ENCODE measurements at regions not wholly inside any gene's neighbourhood (a gene's known extent, or its start where the extent isn't known, plus 50 kb on each side); places are given as distances from the start of the nearest gene placed in this dataset.

DNA sequence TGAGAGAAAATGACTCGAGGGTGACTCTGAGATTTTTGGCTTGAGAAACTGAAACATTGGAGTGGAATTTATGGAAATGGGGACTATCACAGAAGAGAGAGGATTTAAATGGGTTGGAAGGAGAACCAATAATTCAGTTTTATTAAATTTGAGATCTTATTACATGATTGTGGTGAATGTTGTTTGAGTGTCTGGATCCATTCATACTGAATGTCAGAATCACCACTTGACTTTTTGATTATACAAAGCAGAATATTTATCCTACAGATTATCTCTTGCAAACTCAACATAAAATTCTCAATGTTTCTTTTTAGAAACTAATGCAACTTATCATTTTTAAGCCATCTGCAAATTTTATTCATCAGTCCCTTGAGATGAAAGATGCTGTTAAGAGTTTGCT, 332.8 kb downstream of the CNTN3 start:
- no peaks in the 10 kb centered on the region for H3K9me3 ChIP-seq (ENCODE audit: low read depth)
- WGBS, 2 experiments (ENCODE audit: low coverage in 1 of 2, low lambda C conversion rate in 2 of 2, missing lambda C conversion rate in 2 of 2): 65 to 75% methylated on average over 1 of the region's 1 CpG
- no peak overlapping the region for H3K4me3 ChIP-seq
- peak; percentile 5 for DNase-seq
- in situ Hi-C loops (cut with MboI): no loop called here
- peaks cover 12% of the 10 kb centered on the region; the same call in 1 of the 2 replicates for H3K4me1 ChIP-seq (ENCODE audit: insufficient read depth)
- H4K20me1 ChIP-seq (ENCODE audit: insufficient read depth): no peaks in the 10 kb centered on the region
- no peaks in the 10 kb centered on the region for H3K79me2 ChIP-seq (ENCODE audit: insufficient read depth)
- H3K27ac ChIP-seq: no peak overlapping the region
- H3K27me3 ChIP-seq (replicated peaks; ENCODE audit: insufficient read depth): no peaks in the 10 kb centered on the region
- no peak for TF ChIP-seq EZH2phosphoT487 (IDR thresholded peaks at IDR 0.05; ENCODE audit: insufficient read depth, low read depth)
- no peak for TF ChIP-seq EZH2 (IDR thresholded peaks at IDR 0.05; ENCODE audit: insufficient read depth, poor library complexity, severe bottlenecking)
- H2AFZ ChIP-seq: no peak overlapping the region
- no peak overlapping the region for H3K4me2 ChIP-seq (ENCODE audit: unreplicated experiment)
- 0 out of 2 replicates have a peak, but pooled peaks cover 9% of the 10 kb centered on the region for H3F3A ChIP-seq (ENCODE audit: insufficient read depth)
- H3K9me2 ChIP-seq (ENCODE audit: insufficient read depth): no peaks in the 10 kb centered on the region; the same call in 1 of the 2 replicates
- H3K9ac ChIP-seq: no peak overlapping the region
- H3K36me3 ChIP-seq (ENCODE audit: low read depth): peaks cover 12% of the 10 kb centered on the region

DNA sequence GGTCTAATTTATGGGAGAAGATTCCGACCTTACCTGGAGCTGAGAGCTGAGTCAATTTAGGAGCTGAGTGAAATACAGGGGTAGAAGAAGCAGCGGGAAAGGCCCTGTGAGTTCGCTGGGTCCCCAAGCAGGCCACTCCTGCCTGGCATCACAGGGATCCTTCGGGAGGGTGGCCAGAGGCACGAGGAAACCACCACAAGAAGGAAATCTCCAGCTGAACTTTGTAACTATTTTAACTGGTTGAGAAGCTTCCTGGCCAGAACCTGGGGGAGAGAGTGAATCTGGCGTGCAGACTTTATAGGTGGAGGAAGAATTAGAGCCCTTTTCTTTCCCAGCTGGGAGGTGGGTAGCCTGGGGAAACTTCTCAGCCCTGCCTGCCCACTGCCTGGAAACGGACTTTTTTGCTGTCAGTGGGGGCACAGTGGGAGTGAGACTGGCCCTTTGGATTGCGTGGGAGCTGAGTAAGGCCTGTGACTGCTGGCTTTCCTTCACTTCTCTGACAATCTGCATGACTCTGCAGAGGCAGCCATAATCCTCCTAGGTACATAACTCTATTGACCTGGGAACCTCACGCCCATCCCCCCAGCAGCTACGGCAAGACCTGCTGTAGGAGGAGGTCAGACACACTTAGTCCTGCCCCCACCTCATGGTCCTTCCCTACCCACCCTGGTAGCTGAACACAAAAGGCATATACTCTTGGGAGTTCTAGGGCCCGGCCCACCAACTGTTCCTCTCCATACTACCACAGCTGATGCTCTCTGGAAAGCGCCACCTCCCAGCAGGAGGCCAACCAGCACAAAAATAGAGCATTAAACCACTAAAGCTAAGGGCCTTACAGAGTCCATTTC, 340.7 kb downstream of the CNTN3 start:
- in situ Hi-C loops (cut with MboI): no loop called here
- Histone ChIP-seq H3K9me2 (ENCODE audit: insufficient read depth) (no peaks in the 10 kb centered on the region), H3K36me3 (ENCODE audit: low read depth) (peaks cover 6% of the 10 kb centered on the region), H3K9ac (no peak overlapping the region), H3K4me1 (ENCODE audit: insufficient read depth) (peaks cover 29% of the 10 kb centered on the region), H3K27me3 (replicated peaks; ENCODE audit: insufficient read depth) (no peaks in the 10 kb centered on the region), H3K4me3 (no peak overlapping the region), H3K27ac (no peak overlapping the region), H3K9me3 (ENCODE audit: low read depth) (no peaks in the 10 kb centered on the region), H3K79me2 (ENCODE audit: insufficient read depth) (no peaks in the 10 kb centered on the region), H2AFZ (no peak overlapping the region), H4K20me1 (ENCODE audit: insufficient read depth) (no peaks in the 10 kb centered on the region), H3K4me2 (ENCODE audit: unreplicated experiment) (no peak overlapping the region), H3F3A (ENCODE audit: insufficient read depth) (peaks cover 12% of the 10 kb centered on the region; the same call in 1 of the 2 replicates)
- WGBS, 2 experiments (ENCODE audit: low coverage in 1 of 2, low lambda C conversion rate in 2 of 2, missing lambda C conversion rate in 2 of 2): 86 to 90% methylated on average over 12 of the region's 12 CpGs
- no peak for DNase-seq
- TF ChIP-seq EZH2 (IDR thresholded peaks at IDR 0.05; ENCODE audit: insufficient read depth, poor library complexity, severe bottlenecking) (no peak), EZH2phosphoT487 (IDR thresholded peaks at IDR 0.05; ENCODE audit: insufficient read depth, low read depth) (no peak)

DNA sequence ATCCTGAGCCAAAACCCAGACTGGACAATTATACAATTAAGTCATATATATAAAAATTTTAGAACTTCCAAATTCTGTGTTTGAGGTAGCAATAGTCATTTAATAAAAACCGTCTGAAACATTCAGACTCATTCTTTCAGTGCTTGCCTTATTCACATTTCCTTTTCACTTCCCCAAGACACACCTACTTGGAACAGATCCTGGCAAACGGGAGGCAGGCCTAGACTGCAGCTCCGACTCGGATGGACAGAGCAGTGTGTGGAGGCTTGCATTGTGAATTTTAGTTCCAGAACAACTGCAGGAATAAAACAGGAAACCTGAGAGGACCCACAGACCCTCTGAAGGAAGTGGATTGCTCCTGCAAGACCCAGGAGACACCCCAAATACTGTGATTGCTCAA, 341.4 kb downstream of the CNTN3 start:
- peak; percentile 69 for DNase-seq

DNA sequence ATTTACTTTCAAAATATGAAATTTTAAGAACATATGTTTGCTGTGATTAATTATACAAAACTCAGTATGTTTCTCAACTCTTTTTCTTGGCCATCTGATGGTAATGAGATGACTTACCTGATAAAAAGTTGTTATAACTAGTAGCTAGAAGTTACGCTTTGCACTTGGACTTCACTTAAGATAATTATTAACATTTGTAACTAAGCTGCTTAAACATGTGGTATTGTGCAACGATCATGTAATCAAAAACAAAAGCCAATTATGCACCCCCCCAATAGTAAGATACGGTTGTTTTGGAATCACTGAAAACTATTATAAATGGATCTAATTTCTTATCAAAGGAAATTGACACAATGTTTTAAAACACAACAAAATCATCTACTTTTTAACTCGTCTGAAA, 342.9 kb downstream of the CNTN3 start:
- 21 to 25% methylated on average over 4 of the region's 4 CpGs for WGBS, 2 experiments (ENCODE audit: low coverage in 1 of 2, low lambda C conversion rate in 2 of 2, missing lambda C conversion rate in 2 of 2)
- H3K9me3 ChIP-seq (ENCODE audit: low read depth): no peaks in the 10 kb centered on the region
- no peaks in the 10 kb centered on the region for H3K79me2 ChIP-seq (ENCODE audit: insufficient read depth)
- peak; percentile 13 for DNase-seq
- H3F3A ChIP-seq (ENCODE audit: insufficient read depth): peaks cover 22% of the 10 kb centered on the region
- in situ Hi-C loops (cut with MboI): no loop called here
- no peaks in the 10 kb centered on the region for H3K9me2 ChIP-seq (ENCODE audit: insufficient read depth)
- no peak overlapping the region for H3K4me3 ChIP-seq
- no peaks in the 10 kb centered on the region for H4K20me1 ChIP-seq (ENCODE audit: insufficient read depth)
- H3K27me3 ChIP-seq (replicated peaks; ENCODE audit: insufficient read depth): no peaks in the 10 kb centered on the region
- peak overlapping the region; percentile 8 for H3K4me2 ChIP-seq (ENCODE audit: unreplicated experiment)
- H3K36me3 ChIP-seq (ENCODE audit: low read depth): no peaks in the 10 kb centered on the region
- H2AFZ ChIP-seq: no peak overlapping the region
- no peak overlapping the region for H3K9ac ChIP-seq
- TF ChIP-seq EZH2phosphoT487 (IDR thresholded peaks at IDR 0.05; ENCODE audit: insufficient read depth, low read depth) (no peak), EZH2 (IDR thresholded peaks at IDR 0.05; ENCODE audit: insufficient read depth, poor library complexity, severe bottlenecking) (no peak)
- H3K27ac ChIP-seq: no peak overlapping the region
- H3K4me1 ChIP-seq (ENCODE audit: insufficient read depth): peaks cover 45% of the 10 kb centered on the region

More for the DNA sequence above, 341.4 kb downstream of the CNTN3 start:
- Histone ChIP-seq H3K4me2 (ENCODE audit: unreplicated experiment) (peak overlapping the region; percentile 25), H3K36me3 (ENCODE audit: low read depth) (peaks cover 3% of the 10 kb centered on the region; the same call in 1 of the 2 replicates), H3K9me2 (ENCODE audit: insufficient read depth) (no peaks in the 10 kb centered on the region), H3K27ac (no peak overlapping the region), H3K27me3 (replicated peaks; ENCODE audit: insufficient read depth) (no peaks in the 10 kb centered on the region), H3K4me3 (no peak overlapping the region), H3K9ac (no peak overlapping the region), H3F3A (ENCODE audit: insufficient read depth) (peaks cover 18% of the 10 kb centered on the region; the same call in 1 of the 2 replicates), H2AFZ (no peak overlapping the region), H4K20me1 (ENCODE audit: insufficient read depth) (no peaks in the 10 kb centered on the region), H3K79me2 (ENCODE audit: insufficient read depth) (no peaks in the 10 kb centered on the region), H3K4me1 (ENCODE audit: insufficient read depth) (peaks cover 36% of the 10 kb centered on the region), H3K9me3 (ENCODE audit: low read depth) (no peaks in the 10 kb centered on the region)
- in situ Hi-C loops (cut with MboI): no loop called here
- 25% methylated on average over 4 of the region's 4 CpGs for WGBS, 2 experiments (ENCODE audit: low coverage in 1 of 2, low lambda C conversion rate in 2 of 2, missing lambda C conversion rate in 2 of 2)
- no peak for TF ChIP-seq EZH2phosphoT487 (IDR thresholded peaks at IDR 0.05; ENCODE audit: insufficient read depth, low read depth)
- TF ChIP-seq EZH2 (IDR thresholded peaks at IDR 0.05; ENCODE audit: insufficient read depth, poor library complexity, severe bottlenecking): no peak

All from GM23248 (cell line).